WTC11 (cell line): ENCODE measurements at regions not wholly inside any gene's neighbourhood (a gene's known extent, or its start where the extent isn't known, plus 50 kb on each side); places are given as distances from the start of the nearest gene placed in this dataset.
A peak's percentile ranks its signal among the peaks of the same experiment; 100 is the strongest.

Source experiments
- ATAC-seq: fragments of 200-7000 bp; cut with Tn5 transposase; 2 replicates; pipeline ENCODE4 v1.10.0; 2021; ENCODE audit warnings: mild to moderate bottlenecking, moderate library complexity
- CTCF ChIA-PET: fragments of 300-600 bp; sonication (Branson Sonifier 250); formaldehyde crosslinking; loops from one replicate; lab custom pipeline; 2021; ENCODE audit warnings: antibody characterized with exemption; lab: Charles Lee
- POLR2A ChIA-PET: fragments of 350-600 bp; sonication (Branson Sonifier 250); formaldehyde crosslinking; loops from one replicate; lab custom pipeline; 2021; ENCODE audit warnings: antibody characterized with exemption; lab: Charles Lee
- DNase-seq: peaks from one replicate; pipeline ENCODE4 v3.0.0; 2021; ENCODE audit warnings: low spot score
- H3K27ac Mint-ChIP-seq: 2 replicates; pipeline ENCODE4 v1.8.0; 2021; ENCODE audit warnings: mixed read lengths
- H3K27me3 Mint-ChIP-seq: 2 replicates; pipeline ENCODE4 v1.8.0; 2021; ENCODE audit warnings: low read depth, mild to moderate bottlenecking, moderate library complexity, mixed read lengths
- H3K36me3 Mint-ChIP-seq: 2 replicates; pipeline ENCODE4 v1.8.0; 2021; ENCODE audit warnings: mixed read lengths
- H3K4me1 Mint-ChIP-seq: 2 replicates; pipeline ENCODE4 v1.8.0; 2022; ENCODE audit warnings: mixed read lengths
- H3K4me3 Mint-ChIP-seq: 2 replicates; pipeline ENCODE4 v1.8.0; 2021; ENCODE audit warnings: mild to moderate bottlenecking, moderate library complexity, mixed read lengths
- H3K9me3 Mint-ChIP-seq: 2 replicates; pipeline ENCODE4 v1.8.0; 2021; ENCODE audit warnings: mixed read lengths
- ATF3 ChIP-seq: sonication (generic); formaldehyde crosslinking; conservative IDR thresholded peaks from 2 replicates; pipeline ENCODE4 v1.8.1; 2022; ENCODE audit warnings: mild to moderate bottlenecking, missing genetic modification reagents
- E2F4 ChIP-seq: sonication (generic); formaldehyde crosslinking; IDR thresholded peaks from 2 replicates; pipeline ENCODE4 v1.8.1; 2022; ENCODE audit warnings: low read depth, mild to moderate bottlenecking, moderate library complexity, missing genetic modification reagents, borderline replicate concordance
- E2F5 ChIP-seq: sonication (generic); formaldehyde crosslinking; IDR thresholded peaks from 2 replicates; pipeline ENCODE4 v1.8.1; 2022; ENCODE audit warnings: mild to moderate bottlenecking, moderate library complexity, missing genetic modification reagents
- EMX1 ChIP-seq: fragments of 250-450 bp; sonication (Bioruptor Pico); IDR thresholded peaks from 2 replicates; pipeline ENCODE4 v1.8.0; 2021; ENCODE audit warnings: mild to moderate bottlenecking
- ESRRA ChIP-seq: sonication (generic); formaldehyde crosslinking; IDR thresholded peaks from 2 replicates; pipeline ENCODE4 v1.8.1; 2022; ENCODE audit warnings: mild to moderate bottlenecking, missing genetic modification reagents, borderline replicate concordance
- FOXK1 ChIP-seq: sonication (generic); formaldehyde crosslinking; IDR thresholded peaks from 2 replicates; pipeline ENCODE4 v1.8.0; 2022; ENCODE audit warnings: mild to moderate bottlenecking, moderate library complexity, missing genetic modification reagents
- FOXP1 ChIP-seq: sonication (generic); formaldehyde crosslinking; IDR thresholded peaks from 2 replicates; pipeline ENCODE4 v1.8.0; 2022; ENCODE audit warnings: missing genetic modification reagents, mild to moderate bottlenecking, moderate library complexity, borderline replicate concordance
- FOXP4 ChIP-seq: sonication (generic); formaldehyde crosslinking; IDR thresholded peaks from 2 replicates; pipeline ENCODE4 v1.8.0; 2022; ENCODE audit warnings: mild to moderate bottlenecking, missing genetic modification reagents
- GRHL2 ChIP-seq: fragments of 250-450 bp; sonication (Bioruptor Pico); IDR thresholded peaks from 2 replicates; pipeline ENCODE4 v1.8.0; 2022; ENCODE audit warnings: mild to moderate bottlenecking, moderate library complexity; ENCODE audit not compliant: insufficient replicate concordance, severe bottlenecking
- GTF2I ChIP-seq: fragments of 250-450 bp; sonication (Bioruptor Pico); conservative IDR thresholded peaks from 2 replicates; pipeline ENCODE4 v1.4.0; 2021; ENCODE audit warnings: mild to moderate bottlenecking
- HMGA2 ChIP-seq: fragments of 250-450 bp; sonication (Bioruptor Pico); IDR thresholded peaks from 2 replicates; pipeline ENCODE4 v1.4.0; 2021; ENCODE audit warnings: mild to moderate bottlenecking, moderate library complexity
- JAZF1 ChIP-seq: fragments of 250-450 bp; sonication (Bioruptor Pico); IDR thresholded peaks from 2 replicates; pipeline ENCODE4 v1.9.0; 2021; ENCODE audit warnings: moderate library complexity, mild to moderate bottlenecking, inconsistent platforms
- MLX ChIP-seq: sonication (generic); formaldehyde crosslinking; IDR thresholded peaks from 2 replicates; pipeline ENCODE4 v1.8.1; 2023; ENCODE audit warnings: mild to moderate bottlenecking, missing genetic modification reagents, moderate library complexity
- NFATC4 ChIP-seq: fragments of 250-450 bp; sonication (Bioruptor Pico); IDR thresholded peaks from 2 replicates; pipeline ENCODE4 v1.9.0; 2021; ENCODE audit warnings: mild to moderate bottlenecking
- NR2C2 ChIP-seq: sonication (generic); formaldehyde crosslinking; IDR thresholded peaks from 2 replicates; pipeline ENCODE4 v1.8.0; 2022; ENCODE audit warnings: mild to moderate bottlenecking, missing genetic modification reagents
- NR3C1 ChIP-seq: sonication (generic); formaldehyde crosslinking; conservative IDR thresholded peaks from 2 replicates; pipeline ENCODE4 v1.8.1; 2023; ENCODE audit warnings: low read depth, mild to moderate bottlenecking, missing genetic modification reagents
- OVOL2 ChIP-seq: fragments of 250-450 bp; sonication (Bioruptor Pico); IDR thresholded peaks from 2 replicates; pipeline ENCODE4 v1.9.0; 2021; ENCODE audit warnings: mild to moderate bottlenecking, borderline replicate concordance
- PRRX2 ChIP-seq: fragments of 250-450 bp; sonication (Bioruptor Pico); IDR thresholded peaks from 2 replicates; pipeline ENCODE4 v1.8.0; 2021; ENCODE audit warnings: mild to moderate bottlenecking
- RORB ChIP-seq: fragments of 250-450 bp; sonication (Bioruptor Pico); IDR thresholded peaks from 2 replicates; pipeline ENCODE4 v1.9.0; 2021; ENCODE audit warnings: mild to moderate bottlenecking
- SMAD4 ChIP-seq: sonication (generic); formaldehyde crosslinking; IDR thresholded peaks from 2 replicates; pipeline ENCODE4 v1.8.0; 2022; ENCODE audit warnings: mild to moderate bottlenecking, missing genetic modification reagents
- TCF7 ChIP-seq: sonication (generic); formaldehyde crosslinking; IDR thresholded peaks from 2 replicates; pipeline ENCODE4 v1.8.0; 2022; ENCODE audit warnings: mild to moderate bottlenecking, low read depth, missing genetic modification reagents, moderate library complexity
- ZNF121 ChIP-seq: sonication (generic); formaldehyde crosslinking; IDR thresholded peaks from 2 replicates; pipeline ENCODE4 v1.8.0; 2023; ENCODE audit warnings: missing genetic modification reagents
- ZNF219 ChIP-seq: sonication (generic); formaldehyde crosslinking; IDR thresholded peaks from 2 replicates; pipeline ENCODE4 v1.8.0; 2023; ENCODE audit warnings: missing genetic modification reagents, mild to moderate bottlenecking, borderline replicate concordance
- ZNF263 ChIP-seq: sonication (generic); formaldehyde crosslinking; IDR thresholded peaks from 2 replicates; pipeline ENCODE4 v1.8.1; 2022; ENCODE audit warnings: low read depth, mild to moderate bottlenecking, moderate library complexity, missing genetic modification reagents
- ZNF281 ChIP-seq: sonication (generic); formaldehyde crosslinking; IDR thresholded peaks from 2 replicates; pipeline ENCODE4 v1.8.0; 2023; ENCODE audit warnings: mild to moderate bottlenecking, missing genetic modification reagents
- ZNF396 ChIP-seq: fragments of 250-450 bp; sonication (Bioruptor Pico); IDR thresholded peaks from 2 replicates; pipeline ENCODE4 v1.8.0; 2021; ENCODE audit warnings: mild to moderate bottlenecking, moderate library complexity, borderline replicate concordance
- ZNF416 ChIP-seq: fragments of 250-450 bp; sonication (Bioruptor Pico); IDR thresholded peaks from 2 replicates; pipeline ENCODE4 v1.9.0; 2021; ENCODE audit warnings: mild to moderate bottlenecking, inconsistent platforms

- Mint-ChIP-seq H3K4me1 (peaks cover 14% of the 10 kb centered on the region), H3K27me3 (no peaks in the 10 kb centered on the region), H3K4me3 (no peak overlapping the region), H3K36me3 (no peaks in the 10 kb centered on the region), H3K27ac (no peak overlapping the region), H3K9me3 (peaks cover 9% of the 10 kb centered on the region)
- DNase-seq (no peak), ATAC-seq (no peak)
- ChIA-PET POLR2A (no interaction called here), CTCF (no interaction called here)
- TF ChIP-seq RORB: no peak
- no peak for TF ChIP-seq NFATC4 (CRISPR knock-in tag)
- no peak for TF ChIP-seq ZNF281
- no peak for TF ChIP-seq TCF7
- TF ChIP-seq ZNF396: no peak
- no peak for TF ChIP-seq ESRRA (CRISPR knock-in tag)
- no peak for TF ChIP-seq FOXK1
- TF ChIP-seq FOXP1 (CRISPR knock-in tag): no peak
- no peak for TF ChIP-seq SMAD4 (CRISPR knock-in tag)
- TF ChIP-seq FOXP4: no peak
Observed at GRCh38 chr16:64459821-64460220, 662.0 kb downstream of the CDH11 start.

GRCh38 chr16:64459402-64459801, 662.5 kb downstream of the CDH11 start:
- no peak for ATAC-seq
- no peak overlapping the region for H3K27ac Mint-ChIP-seq
- no peak overlapping the region for H3K4me3 Mint-ChIP-seq
- POLR2A ChIA-PET: no interaction called here
- TF ChIP-seq ZNF416 (CRISPR knock-in tag) (no peak), HMGA2 (CRISPR knock-in tag) (no peak), GTF2I (CRISPR knock-in tag) (no peak), E2F5 (CRISPR knock-in tag) (no peak), EMX1 (CRISPR knock-in tag) (no peak), FOXP1 (CRISPR knock-in tag) (no peak), PRRX2 (CRISPR knock-in tag) (no peak), NR3C1 (CRISPR knock-in tag) (no peak)
- TF ChIP-seq, all 79 proteins: peak for 0
- Mint-ChIP-seq H3K27me3 (no peaks in the 10 kb centered on the region), H3K4me1 (peaks cover 18% of the 10 kb centered on the region), H3K9me3 (peaks cover 9% of the 10 kb centered on the region), H3K36me3 (no peaks in the 10 kb centered on the region)
- CTCF ChIA-PET: no interaction called here
- no peak for DNase-seq

GRCh38 chr16:64455275-64455674, 666.6 kb downstream of the CDH11 start:
- Mint-ChIP-seq H3K27me3 (0 out of 2 replicates have a peak, but pooled peaks cover 5% of the 10 kb centered on the region), H3K27ac (peak overlapping the region; percentile 10; the same call in 1 of the 2 replicates), H3K36me3 (no peaks in the 10 kb centered on the region), H3K4me1 (peaks cover 37% of the 10 kb centered on the region), H3K9me3 (peaks cover 5% of the 10 kb centered on the region; the same call in 1 of the 2 replicates), H3K4me3 (no peak overlapping the region)
- DNase-seq: no peak
- ChIA-PET CTCF (interaction anchor here (0.8 kb wide), 1 partner anchor 15 kb away, joined by 3 read pairs; no protein-coding TSS in a partner anchor), POLR2A (no interaction called here)
- ATAC-seq: peak; percentile 24; the same call in 1 of the 2 replicates
- TF ChIP-seq GRHL2 (CRISPR knock-in tag) (no peak), ZNF263 (no peak), ATF3 (no peak), ESRRA (CRISPR knock-in tag) (no peak), NR2C2 (CRISPR knock-in tag) (no peak), E2F4 (CRISPR knock-in tag) (no peak), MLX (no peak), ZNF219 (CRISPR knock-in tag) (no peak), OVOL2 (CRISPR knock-in tag) (no peak), JAZF1 (CRISPR knock-in tag) (no peak), ZNF121 (CRISPR knock-in tag) (no peak)
